ENCODE measurements at regions not wholly inside any gene's neighbourhood (a gene's known extent, or its start where the extent isn't known, plus 50 kb on each side); places are given as distances from the start of the nearest gene placed in this dataset.

DNA sequence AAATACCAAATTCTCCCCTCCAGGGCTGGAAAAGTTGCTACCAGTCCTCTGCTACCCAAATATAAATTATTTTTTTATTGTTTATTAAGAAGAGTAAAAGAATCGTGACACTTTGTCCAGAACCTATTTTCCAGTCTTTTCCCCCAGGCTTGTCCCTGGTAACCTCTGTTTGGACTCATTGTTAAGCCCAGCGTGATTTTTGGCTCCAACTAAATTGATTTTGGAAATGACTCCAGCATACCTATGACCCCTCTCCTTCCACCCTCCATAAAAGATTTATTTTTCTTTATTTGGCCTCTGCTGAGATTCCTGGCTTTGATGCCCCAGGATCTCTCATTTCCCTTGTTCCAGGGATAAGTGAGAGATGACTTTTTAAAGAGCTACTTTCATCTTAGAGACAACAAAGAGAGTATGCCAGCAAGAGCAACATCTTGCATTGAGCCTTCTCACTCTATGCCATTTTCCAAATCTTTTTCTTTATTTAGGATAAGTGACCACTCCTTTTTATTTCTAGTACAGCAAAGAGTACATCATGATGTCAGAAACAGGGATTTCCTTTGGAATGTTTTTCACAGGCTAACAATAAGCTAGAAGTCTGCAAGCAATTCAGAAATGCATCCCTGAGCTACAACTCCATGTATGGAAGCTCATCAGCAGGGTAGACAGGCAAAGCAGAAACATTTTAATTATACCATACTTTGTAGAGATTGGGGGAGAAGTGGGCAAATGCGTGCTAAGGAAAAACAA, 75.8 kb downstream of the DAD1 start:
- TF ChIP-seq, protein P1, sequence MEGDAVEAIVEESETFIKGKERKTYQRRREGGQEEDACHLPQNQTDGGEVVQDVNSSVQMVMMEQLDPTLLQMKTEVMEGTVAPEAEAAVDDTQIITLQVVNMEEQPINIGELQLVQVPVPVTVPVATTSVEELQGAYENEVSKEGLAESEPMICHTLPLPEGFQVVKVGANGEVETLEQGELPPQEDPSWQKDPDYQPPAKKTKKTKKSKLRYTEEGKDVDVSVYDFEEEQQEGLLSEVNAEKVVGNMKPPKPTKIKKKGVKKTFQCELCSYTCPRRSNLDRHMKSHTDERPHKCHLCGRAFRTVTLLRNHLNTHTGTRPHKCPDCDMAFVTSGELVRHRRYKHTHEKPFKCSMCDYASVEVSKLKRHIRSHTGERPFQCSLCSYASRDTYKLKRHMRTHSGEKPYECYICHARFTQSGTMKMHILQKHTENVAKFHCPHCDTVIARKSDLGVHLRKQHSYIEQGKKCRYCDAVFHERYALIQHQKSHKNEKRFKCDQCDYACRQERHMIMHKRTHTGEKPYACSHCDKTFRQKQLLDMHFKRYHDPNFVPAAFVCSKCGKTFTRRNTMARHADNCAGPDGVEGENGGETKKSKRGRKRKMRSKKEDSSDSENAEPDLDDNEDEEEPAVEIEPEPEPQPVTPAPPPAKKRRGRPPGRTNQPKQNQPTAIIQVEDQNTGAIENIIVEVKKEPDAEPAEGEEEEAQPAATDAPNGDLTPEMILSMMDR (IDR thresholded peaks at IDR 0.05; ENCODE audit: extremely low read depth, missing control alignments) = no peak
- no peak for DNase-seq (ENCODE audit: low spot score)

DNA sequence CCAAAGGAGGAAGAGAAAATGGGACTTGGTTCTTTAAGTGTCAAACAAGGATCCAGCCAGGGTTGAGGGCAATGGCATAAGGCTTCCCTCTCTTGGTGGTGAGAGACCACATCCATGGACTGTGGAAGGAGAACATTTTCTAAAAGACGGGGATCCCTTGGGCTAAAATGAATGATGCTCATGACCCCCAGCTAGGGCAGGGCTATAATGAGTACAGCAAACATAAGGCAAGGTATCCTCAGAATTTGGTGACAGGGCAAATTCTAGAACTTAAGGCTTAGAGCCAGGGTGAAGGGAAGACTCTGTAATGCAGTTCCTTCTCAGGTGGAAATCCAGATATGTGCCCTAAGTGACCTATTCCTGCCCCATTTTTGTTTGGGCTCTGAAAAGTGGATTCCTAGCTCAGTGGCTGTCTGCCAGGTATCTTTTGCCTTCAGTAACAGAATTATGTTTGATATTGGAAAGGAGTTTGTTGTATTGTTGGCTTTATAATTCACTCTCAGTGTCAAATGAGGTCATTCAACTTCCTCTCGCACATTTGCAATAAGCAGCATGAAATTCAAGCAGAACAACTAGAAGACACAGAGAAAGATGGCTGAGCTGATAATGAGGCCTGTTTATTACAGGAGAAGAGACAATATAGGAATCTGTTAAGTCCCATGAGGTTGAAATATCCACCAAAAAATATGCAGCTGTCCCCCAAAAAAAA, 76.8 kb downstream of the DAD1 start:
- TF ChIP-seq, protein P1 (IDR thresholded peaks at IDR 0.05; ENCODE audit: extremely low read depth, missing control alignments) = no peak
- no peak for DNase-seq (ENCODE audit: low spot score)

DNA sequence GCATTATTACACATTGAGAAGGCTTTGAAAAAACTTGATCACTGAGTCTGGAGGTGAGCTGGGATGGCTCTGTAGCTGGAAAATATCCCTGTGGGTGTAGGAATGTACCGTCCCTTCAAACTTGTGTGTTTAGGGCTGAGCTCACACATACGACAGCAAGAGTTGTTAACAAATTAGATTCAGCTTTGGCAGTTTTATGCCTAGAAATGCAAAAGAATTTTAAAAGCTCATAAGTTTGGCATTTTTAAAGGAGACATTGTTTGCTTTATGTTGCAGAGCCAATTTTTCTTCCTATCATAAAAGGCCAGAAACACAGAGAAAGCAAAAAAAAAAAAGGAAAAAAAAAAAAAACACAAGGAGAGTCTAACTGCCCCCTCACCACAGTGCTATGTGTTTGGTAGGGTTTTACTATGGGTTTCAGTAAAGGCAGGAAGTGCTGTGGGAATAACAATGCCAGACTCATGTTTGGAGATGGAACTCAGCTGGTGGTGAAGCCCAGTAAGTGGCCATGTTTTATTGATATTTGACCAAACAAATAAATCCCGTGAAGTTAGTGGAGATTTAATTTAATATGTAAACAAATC, 78.4 kb downstream of the DAD1 start:
- DNase-seq (ENCODE audit: low spot score) = no peak
- TF ChIP-seq, protein P1 (IDR thresholded peaks at IDR 0.05; ENCODE audit: extremely low read depth, missing control alignments) = no peak

DNA sequence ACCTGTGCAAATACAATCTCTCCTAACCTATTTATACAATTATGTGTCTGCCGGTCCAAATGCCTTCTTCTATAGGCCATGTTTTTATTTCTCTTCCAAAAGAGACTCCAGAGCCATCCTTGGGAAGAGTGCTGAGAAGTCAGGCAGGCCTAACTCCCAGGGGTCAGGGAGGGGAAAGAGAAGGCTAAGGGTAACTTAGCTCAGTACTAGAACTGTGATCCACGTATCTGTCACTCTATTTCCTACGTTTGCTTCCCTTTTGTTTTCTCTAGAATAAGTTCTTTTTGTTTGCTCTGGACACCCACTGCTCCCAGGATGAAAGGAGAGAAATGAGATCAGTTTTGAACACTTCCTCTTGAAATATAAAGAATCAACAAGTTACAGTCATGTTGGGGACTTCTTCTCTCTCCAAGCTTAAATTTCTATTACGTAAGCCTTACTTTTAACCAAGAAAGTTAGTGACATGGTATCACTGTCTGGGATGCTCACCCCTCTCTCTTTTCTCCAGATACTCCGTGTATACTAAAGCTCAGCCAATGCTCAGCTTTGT, 79.2 kb downstream of the DAD1 start:
- TF ChIP-seq, protein P1 (IDR thresholded peaks at IDR 0.05; ENCODE audit: extremely low read depth, missing control alignments) = no peak
- no peak for DNase-seq (ENCODE audit: low spot score)

DNA sequence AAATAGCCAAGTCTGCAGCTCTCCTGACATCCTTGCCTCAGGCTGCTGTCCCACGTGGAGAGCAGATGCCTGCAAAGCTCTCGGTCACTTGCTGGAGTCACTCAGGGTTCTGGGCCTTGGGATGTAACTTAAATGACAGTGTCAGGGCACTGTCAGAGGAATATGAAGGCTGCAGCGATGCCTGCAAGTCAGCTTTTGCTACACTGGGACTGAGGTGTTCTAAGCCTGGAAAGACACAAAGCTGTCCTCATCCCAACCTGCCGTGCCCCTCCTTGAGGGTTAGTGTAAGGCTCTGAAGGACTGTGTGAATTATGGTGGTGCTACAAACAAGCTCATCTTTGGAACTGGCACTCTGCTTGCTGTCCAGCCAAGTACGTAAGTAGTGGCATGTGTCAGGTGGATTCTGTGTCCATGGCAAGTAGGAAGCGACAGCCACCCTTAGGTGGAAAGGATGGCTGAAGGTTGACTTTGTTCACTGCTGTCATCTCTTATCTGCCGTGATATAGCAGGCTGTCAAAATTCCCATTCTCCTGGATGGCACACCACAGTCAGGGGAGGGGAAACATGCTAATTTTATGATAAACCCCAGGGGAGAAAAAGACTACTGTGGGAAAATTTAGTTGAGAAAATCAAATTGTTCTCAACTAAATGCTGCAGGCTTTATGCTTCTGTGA, 79.9 kb downstream of the DAD1 start:
- no peak for DNase-seq (ENCODE audit: low spot score)
- TF ChIP-seq, protein P1 (IDR thresholded peaks at IDR 0.05; ENCODE audit: extremely low read depth, missing control alignments) = no peak

DNA sequence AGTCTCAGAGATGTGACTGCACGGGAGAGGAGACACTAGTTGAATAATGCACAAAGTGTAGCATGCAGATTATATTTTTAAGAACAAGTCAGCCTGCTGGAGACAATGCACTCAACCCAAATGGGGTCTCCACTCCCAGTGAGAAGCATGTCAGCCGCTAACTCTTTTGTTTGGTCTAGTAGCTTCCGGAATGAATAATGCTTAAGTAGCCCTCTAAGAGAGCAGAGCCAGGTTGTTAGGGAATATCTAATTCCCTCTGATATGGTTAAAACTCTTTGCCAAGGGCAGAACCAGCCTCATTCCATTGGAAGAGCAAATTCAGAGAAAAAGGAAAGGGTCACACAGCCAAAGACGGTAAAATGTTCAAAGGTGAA, 80.4 kb downstream of the DAD1 start:
- TF ChIP-seq, protein P1 (IDR thresholded peaks at IDR 0.05; ENCODE audit: extremely low read depth, missing control alignments) = no peak

More for the DNA sequence above, 80.4 kb downstream of the DAD1 start:
- DNase-seq (ENCODE audit: low spot score) = no peak
